SIG-M5 (cell line): ENCODE measurements at regions not wholly inside any gene's neighbourhood (a gene's known extent, or its start where the extent isn't known, plus 50 kb on each side); places are given as distances from the start of the nearest gene placed in this dataset.

ENCODE experiments used
- DNase-seq: peaks from one replicate; lab custom pipeline; 2025; lab: John Stamatoyannopoulos, UW

GRCh38 chr20:22431419-22431818, 153.0 kb downstream of the FOXA2 start:
- no peak for DNase-seq

GRCh38 chr20:22430746-22431168, 153.6 kb downstream of the FOXA2 start:
- no peak for DNase-seq

GRCh38 chr20:22430154-22430745, 154.1 kb downstream of the FOXA2 start:
- DNase-seq, result no peak

- no peak for DNase-seq
Observed at GRCh38 chr20:22429175-22430153, 154.9 kb downstream of the FOXA2 start.

- no peak for DNase-seq
Observed at GRCh38 chr20:22428051-22428450, 156.3 kb downstream of the FOXA2 start.

GRCh38 chr20:22426772-22427171, 157.6 kb downstream of the FOXA2 start:
- DNase-seq, result no peak

GRCh38 chr20:22425344-22426295, 158.8 kb downstream of the FOXA2 start:
- DNase-seq, result no peak

GRCh38 chr20:22423190-22423832, 161.1 kb downstream of the FOXA2 start:
- DNase-seq, result no peak

GRCh38 chr20:22420116-22420598, 164.2 kb downstream of the FOXA2 start:
- no peak for DNase-seq

- DNase-seq, result no peak
Observed at GRCh38 chr20:22418738-22419137, 165.6 kb downstream of the FOXA2 start.

- DNase-seq, result no peak
Observed at GRCh38 chr20:22414305-22414742, 170.0 kb downstream of the FOXA2 start.

- DNase-seq, result no peak
Observed at GRCh38 chr20:22412977-22413868, 171.1 kb downstream of the FOXA2 start.

GRCh38 chr20:22411627-22412450, 172.5 kb downstream of the FOXA2 start:
- DNase-seq, result no peak

- no peak for DNase-seq
Observed at GRCh38 chr20:22411286-22411626, 173.1 kb downstream of the FOXA2 start.

GRCh38 chr20:22410556-22411130, 173.7 kb downstream of the FOXA2 start:
- no peak for DNase-seq

- DNase-seq, result no peak
Observed at GRCh38 chr20:22408521-22409402, 175.6 kb downstream of the FOXA2 start.

- DNase-seq, result no peak
Observed at GRCh38 chr20:22407237-22408193, 176.9 kb downstream of the FOXA2 start.
